ENCODE measurements at regions not wholly inside any gene's neighbourhood (a gene's known extent, or its start where the extent isn't known, plus 50 kb on each side); places are given as distances from the start of the nearest gene placed in this dataset.

DNA sequence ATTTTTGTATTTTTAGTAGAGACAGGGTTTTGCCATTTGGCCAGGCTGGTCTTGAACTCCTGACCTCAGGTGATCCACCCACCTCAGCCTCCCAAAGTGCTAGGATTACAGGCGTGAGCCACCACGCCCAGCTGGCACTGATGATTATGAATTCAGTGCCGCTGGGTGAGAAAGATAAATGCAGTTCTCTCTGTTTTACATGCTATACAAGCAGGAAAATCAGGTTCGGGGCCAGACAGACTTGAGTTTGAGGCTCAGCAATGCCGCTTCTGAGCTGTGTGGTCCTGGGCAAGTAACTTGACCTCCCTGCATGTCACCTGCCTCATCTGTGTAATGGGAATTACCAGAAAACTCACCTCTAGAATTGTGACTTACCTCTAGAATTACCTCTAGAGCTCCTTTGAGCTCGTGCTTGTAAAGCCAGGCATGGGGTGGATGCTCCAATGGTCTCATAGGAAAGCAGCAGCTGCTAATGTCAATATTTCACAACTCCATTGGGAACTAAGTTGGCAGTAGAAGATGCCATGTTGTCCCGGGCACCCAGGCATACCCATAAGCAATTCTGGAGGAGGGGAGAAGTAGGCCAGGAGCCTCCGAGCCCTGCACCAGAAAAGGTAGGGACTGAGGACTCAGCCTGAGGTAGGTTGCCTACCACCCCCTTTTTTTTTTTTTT, 119.8 kb upstream of the SLC25A33 start:
- TF ChIP-seq, protein P1, sequence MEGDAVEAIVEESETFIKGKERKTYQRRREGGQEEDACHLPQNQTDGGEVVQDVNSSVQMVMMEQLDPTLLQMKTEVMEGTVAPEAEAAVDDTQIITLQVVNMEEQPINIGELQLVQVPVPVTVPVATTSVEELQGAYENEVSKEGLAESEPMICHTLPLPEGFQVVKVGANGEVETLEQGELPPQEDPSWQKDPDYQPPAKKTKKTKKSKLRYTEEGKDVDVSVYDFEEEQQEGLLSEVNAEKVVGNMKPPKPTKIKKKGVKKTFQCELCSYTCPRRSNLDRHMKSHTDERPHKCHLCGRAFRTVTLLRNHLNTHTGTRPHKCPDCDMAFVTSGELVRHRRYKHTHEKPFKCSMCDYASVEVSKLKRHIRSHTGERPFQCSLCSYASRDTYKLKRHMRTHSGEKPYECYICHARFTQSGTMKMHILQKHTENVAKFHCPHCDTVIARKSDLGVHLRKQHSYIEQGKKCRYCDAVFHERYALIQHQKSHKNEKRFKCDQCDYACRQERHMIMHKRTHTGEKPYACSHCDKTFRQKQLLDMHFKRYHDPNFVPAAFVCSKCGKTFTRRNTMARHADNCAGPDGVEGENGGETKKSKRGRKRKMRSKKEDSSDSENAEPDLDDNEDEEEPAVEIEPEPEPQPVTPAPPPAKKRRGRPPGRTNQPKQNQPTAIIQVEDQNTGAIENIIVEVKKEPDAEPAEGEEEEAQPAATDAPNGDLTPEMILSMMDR (conservative IDR thresholded peaks at IDR 0.05) = no peak
- TF ChIP-seq ZFX (IDR thresholded peaks at IDR 0.05) = no peak

Measured in C4-2B (cell line).